Panc1 (cell line): ENCODE measurements at regions not wholly inside any gene's neighbourhood (a gene's known extent, or its start where the extent isn't known, plus 50 kb on each side); places are given as distances from the start of the nearest gene placed in this dataset.

Experiments used
- POLR2AphosphoS5 ChIP-seq: IDR thresholded peaks from 2 replicates; pipeline ENCODE4 v1.6.1; 2012; ENCODE audit warnings: mild to moderate bottlenecking, low read depth, low read length, moderate library complexity
- SIN3A ChIP-seq: IDR thresholded peaks from 2 replicates; pipeline ENCODE4 v1.6.1; 2012; ENCODE audit warnings: low read depth, mild to moderate bottlenecking, low read length, moderate library complexity, borderline replicate concordance; ENCODE audit not compliant: insufficient read depth
- TCF7L2 ChIP-seq: IDR thresholded peaks from 2 replicates; pipeline ENCODE4 v1.6.1; 2011; ENCODE audit warnings: mild to moderate bottlenecking, low read depth, low read length, inconsistent platforms
- TF ChIP-seq, protein P1 (sequence below): fragments of 450-650 bp; IDR thresholded peaks from 2 replicates; pipeline ENCODE4 v1.5.1; 2017; ENCODE audit warnings: mild to moderate bottlenecking
- TF ChIP-seq, protein P2 (sequence below), 2 experiments: IDR thresholded peaks; 2 replicates each; pipeline ENCODE4 v1.6.1; 2011 to 2012; ENCODE audit warnings: low read depth in 2 of 2, control low read depth in 1 of 2, low read length in 1 of 2, mild to moderate bottlenecking in 1 of 2, moderate library complexity in 1 of 2; ENCODE audit not compliant: insufficient read depth in 1 of 2

DNA sequence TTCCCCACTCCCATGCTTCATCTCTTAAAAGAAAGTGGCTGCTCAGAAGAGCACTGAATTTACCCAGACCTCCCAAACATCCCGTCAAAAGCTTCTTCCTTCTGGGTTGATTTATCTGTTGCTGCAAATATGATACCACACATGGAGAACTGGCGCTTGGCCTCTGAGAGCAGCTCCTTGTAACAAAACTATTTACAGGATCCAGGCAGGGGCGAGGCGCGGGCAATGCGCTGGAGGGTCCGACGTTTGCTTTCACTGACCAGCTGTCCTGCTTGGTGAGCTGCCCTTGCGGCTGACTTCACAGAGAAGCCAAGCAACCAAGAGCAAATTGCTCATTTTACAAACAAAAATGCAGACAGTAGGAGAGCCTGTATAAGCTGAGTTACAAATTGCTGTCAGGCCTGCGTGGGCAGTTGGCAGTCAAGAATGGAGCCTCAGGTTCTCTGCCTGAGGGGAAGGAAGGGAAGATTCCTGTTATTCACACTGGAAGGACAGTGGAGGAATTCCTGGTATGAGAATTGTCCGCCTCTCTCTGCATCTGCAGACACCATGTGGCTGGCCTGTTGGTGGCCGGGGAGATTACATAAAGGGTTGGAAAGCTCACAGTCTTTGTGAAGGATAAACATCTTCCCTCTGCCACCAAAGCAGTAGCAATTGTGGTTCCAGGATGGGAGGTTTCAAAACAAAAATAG, 192.2 kb upstream of the LEF1 start:
- TF ChIP-seq, protein P1, sequence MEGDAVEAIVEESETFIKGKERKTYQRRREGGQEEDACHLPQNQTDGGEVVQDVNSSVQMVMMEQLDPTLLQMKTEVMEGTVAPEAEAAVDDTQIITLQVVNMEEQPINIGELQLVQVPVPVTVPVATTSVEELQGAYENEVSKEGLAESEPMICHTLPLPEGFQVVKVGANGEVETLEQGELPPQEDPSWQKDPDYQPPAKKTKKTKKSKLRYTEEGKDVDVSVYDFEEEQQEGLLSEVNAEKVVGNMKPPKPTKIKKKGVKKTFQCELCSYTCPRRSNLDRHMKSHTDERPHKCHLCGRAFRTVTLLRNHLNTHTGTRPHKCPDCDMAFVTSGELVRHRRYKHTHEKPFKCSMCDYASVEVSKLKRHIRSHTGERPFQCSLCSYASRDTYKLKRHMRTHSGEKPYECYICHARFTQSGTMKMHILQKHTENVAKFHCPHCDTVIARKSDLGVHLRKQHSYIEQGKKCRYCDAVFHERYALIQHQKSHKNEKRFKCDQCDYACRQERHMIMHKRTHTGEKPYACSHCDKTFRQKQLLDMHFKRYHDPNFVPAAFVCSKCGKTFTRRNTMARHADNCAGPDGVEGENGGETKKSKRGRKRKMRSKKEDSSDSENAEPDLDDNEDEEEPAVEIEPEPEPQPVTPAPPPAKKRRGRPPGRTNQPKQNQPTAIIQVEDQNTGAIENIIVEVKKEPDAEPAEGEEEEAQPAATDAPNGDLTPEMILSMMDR: no peak
- TF ChIP-seq, protein P2, sequence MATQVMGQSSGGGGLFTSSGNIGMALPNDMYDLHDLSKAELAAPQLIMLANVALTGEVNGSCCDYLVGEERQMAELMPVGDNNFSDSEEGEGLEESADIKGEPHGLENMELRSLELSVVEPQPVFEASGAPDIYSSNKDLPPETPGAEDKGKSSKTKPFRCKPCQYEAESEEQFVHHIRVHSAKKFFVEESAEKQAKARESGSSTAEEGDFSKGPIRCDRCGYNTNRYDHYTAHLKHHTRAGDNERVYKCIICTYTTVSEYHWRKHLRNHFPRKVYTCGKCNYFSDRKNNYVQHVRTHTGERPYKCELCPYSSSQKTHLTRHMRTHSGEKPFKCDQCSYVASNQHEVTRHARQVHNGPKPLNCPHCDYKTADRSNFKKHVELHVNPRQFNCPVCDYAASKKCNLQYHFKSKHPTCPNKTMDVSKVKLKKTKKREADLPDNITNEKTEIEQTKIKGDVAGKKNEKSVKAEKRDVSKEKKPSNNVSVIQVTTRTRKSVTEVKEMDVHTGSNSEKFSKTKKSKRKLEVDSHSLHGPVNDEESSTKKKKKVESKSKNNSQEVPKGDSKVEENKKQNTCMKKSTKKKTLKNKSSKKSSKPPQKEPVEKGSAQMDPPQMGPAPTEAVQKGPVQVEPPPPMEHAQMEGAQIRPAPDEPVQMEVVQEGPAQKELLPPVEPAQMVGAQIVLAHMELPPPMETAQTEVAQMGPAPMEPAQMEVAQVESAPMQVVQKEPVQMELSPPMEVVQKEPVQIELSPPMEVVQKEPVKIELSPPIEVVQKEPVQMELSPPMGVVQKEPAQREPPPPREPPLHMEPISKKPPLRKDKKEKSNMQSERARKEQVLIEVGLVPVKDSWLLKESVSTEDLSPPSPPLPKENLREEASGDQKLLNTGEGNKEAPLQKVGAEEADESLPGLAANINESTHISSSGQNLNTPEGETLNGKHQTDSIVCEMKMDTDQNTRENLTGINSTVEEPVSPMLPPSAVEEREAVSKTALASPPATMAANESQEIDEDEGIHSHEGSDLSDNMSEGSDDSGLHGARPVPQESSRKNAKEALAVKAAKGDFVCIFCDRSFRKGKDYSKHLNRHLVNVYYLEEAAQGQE (IDR thresholded peaks at IDR 0.05; ENCODE audit: insufficient read depth in 1 of 2, low read depth in 2 of 2, low read length in 1 of 2): no peak
- TF ChIP-seq POLR2AphosphoS5: no peak
- no peak for TF ChIP-seq TCF7L2
- no peak for TF ChIP-seq SIN3A
